GM06990 (cell line): ENCODE measurements at regions not wholly inside any gene's neighbourhood (a gene's known extent, or its start where the extent isn't known, plus 50 kb on each side); places are given as distances from the start of the nearest gene placed in this dataset.

Source experiments
- DNase-seq: peaks from one replicate; pipeline ENCODE4 v3.0.0-alpha.2; 2011; ENCODE audit not compliant: insufficient read length; ENCODE audit errors: extremely low read depth
- H3K27me3 ChIP-seq: replicated peaks from 2 replicates; pipeline ENCODE4 v1.6.0; 2011; ENCODE audit warnings: low read length; ENCODE audit not compliant: control insufficient read depth, insufficient read depth
- H3K36me3 ChIP-seq: 2 replicates; pipeline ENCODE4 v1.5.1; 2011; ENCODE audit warnings: low read length; ENCODE audit not compliant: control insufficient read depth, insufficient read depth
- H3K4me3 ChIP-seq: replicated peaks from 2 replicates; pipeline ENCODE4 v1.5.1; 2011; ENCODE audit warnings: low read depth, mild to moderate bottlenecking, control low read depth, low read length
- TF ChIP-seq, protein P1 (sequence below): IDR thresholded peaks from 2 replicates; pipeline ENCODE4 v1.5.1; 2011; ENCODE audit warnings: low read length, control low read depth, mild to moderate bottlenecking, inconsistent platforms; ENCODE audit not compliant: insufficient read depth, poor library complexity, severe bottlenecking

DNA sequence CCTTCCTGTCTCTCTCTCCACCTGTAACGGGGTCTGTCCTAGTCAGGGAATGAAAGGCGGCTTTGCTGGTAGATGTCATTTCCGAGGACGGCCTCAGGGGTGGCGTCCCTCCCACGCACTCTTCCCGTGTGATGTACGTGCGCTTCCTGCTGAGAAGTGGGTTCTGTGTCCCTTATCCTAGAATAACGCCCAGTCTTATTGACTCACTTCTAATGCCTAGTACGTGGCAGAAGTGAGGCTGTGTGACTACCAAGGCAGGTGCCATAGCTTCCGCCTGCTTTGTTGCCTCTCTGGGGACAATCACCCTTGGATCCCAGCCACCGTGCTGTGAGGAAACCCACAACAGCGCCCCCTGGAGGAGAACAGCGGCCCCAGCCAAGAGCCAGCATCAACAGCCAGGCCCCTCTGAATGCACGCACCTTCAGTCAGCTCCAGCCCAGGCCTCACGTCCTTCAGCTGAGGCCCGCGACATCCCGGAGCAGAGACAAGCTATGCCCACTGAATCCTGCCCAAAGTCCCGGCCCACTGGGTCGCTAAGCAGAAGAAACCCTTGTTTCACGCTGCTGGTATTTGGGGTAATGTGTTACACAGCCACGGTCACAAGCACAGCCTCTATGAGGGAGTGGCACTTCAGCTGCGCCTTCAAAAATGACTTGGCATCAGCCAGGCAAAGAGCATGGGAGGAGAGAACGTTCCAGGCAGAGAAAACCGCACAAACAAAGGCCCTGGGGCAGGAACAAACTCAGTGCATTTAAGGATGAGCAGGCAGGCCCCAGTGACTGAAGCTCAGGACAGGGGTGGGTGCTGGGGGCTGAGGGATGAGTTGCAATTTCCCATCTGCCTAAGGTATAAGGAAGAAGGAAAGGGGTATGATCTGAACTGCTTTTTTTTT is 224.2 kb downstream of the NFATC2 start:
- H3K36me3 ChIP-seq, result no peaks in the 10 kb centered on the region
- no peak overlapping the region for H3K4me3 ChIP-seq
- no peak for DNase-seq
- TF ChIP-seq, protein P1, sequence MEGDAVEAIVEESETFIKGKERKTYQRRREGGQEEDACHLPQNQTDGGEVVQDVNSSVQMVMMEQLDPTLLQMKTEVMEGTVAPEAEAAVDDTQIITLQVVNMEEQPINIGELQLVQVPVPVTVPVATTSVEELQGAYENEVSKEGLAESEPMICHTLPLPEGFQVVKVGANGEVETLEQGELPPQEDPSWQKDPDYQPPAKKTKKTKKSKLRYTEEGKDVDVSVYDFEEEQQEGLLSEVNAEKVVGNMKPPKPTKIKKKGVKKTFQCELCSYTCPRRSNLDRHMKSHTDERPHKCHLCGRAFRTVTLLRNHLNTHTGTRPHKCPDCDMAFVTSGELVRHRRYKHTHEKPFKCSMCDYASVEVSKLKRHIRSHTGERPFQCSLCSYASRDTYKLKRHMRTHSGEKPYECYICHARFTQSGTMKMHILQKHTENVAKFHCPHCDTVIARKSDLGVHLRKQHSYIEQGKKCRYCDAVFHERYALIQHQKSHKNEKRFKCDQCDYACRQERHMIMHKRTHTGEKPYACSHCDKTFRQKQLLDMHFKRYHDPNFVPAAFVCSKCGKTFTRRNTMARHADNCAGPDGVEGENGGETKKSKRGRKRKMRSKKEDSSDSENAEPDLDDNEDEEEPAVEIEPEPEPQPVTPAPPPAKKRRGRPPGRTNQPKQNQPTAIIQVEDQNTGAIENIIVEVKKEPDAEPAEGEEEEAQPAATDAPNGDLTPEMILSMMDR, result peak; percentile 55
- H3K27me3 ChIP-seq, result peaks cover 1% of the 10 kb centered on the region; the same call in 1 of the 2 replicates

DNA sequence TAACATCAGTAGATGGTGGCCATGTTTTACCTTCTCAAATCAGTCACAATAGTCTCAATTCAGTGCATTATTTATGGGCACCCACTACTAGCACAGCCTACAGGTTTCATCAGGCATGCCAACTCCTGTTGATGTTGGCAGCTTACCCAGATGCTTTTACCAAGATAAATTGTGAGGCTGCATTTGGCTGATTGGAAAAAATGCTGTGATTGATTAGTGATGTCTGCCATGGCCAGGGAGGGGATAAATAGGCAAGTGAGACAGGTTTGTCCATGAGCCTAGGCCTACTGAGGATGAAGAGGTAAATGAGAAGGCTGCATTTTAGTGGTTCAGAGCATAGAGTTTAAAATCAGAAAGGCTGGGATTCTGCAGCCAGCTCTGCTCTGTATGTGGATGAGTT is 227.1 kb downstream of the NFATC2 start:
- TF ChIP-seq, protein P1, result no peak
- DNase-seq, result no peak
- no peak overlapping the region for H3K4me3 ChIP-seq

DNA sequence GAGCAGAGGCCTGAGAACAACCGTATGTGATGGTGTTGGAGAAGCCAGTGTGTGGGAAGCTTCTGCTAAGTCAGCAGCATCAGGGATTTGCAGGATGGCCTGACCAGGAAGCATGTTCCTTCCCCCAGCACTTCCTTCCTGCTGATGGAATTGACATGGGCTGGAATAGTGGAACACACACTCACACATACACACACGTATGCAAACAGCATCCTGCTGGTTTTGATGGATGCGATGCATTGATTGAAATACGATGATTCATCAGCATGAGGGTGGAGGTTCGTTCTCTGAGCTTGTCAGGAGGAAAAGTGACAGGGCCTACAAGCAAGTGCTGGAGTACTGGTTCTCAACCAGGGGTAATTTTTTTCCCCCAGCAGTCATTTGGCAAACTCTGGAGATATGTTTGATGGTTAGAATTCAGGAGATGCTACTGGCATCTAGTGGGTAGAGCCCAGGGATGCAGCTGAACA is 229.1 kb downstream of the NFATC2 start:
- no peaks in the 10 kb centered on the region for H3K36me3 ChIP-seq
- TF ChIP-seq, protein P1, result no peak
- DNase-seq, result no peak
- peaks cover 4% of the 10 kb centered on the region; the same call in 1 of the 2 replicates for H3K27me3 ChIP-seq
- H3K4me3 ChIP-seq, result no peak overlapping the region

More for the DNA sequence above, 227.1 kb downstream of the NFATC2 start:
- Histone ChIP-seq H3K27me3 (peaks cover 2% of the 10 kb centered on the region; the same call in 1 of the 2 replicates), H3K36me3 (no peaks in the 10 kb centered on the region)

DNA sequence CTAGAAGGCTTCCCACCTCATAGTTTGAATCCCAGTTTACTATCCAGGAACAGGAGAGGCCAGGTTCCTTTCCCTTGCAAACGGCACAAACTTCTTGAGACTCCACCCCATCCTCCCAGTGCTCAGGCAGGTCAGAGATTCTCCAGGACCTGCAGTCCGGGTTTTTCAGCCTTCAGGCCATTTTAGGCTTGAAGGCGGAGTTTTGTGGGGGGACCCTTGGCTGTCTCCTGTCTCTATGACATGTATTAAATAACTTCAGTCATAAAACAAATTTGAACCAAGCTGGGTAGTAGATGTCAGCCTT is 230.1 kb downstream of the NFATC2 start:
- TF ChIP-seq, protein P1, result no peak
- Histone ChIP-seq H3K4me3 (no peak overlapping the region), H3K27me3 (peaks cover 4% of the 10 kb centered on the region; the same call in 1 of the 2 replicates), H3K36me3 (no peaks in the 10 kb centered on the region)
- no peak for DNase-seq

DNA sequence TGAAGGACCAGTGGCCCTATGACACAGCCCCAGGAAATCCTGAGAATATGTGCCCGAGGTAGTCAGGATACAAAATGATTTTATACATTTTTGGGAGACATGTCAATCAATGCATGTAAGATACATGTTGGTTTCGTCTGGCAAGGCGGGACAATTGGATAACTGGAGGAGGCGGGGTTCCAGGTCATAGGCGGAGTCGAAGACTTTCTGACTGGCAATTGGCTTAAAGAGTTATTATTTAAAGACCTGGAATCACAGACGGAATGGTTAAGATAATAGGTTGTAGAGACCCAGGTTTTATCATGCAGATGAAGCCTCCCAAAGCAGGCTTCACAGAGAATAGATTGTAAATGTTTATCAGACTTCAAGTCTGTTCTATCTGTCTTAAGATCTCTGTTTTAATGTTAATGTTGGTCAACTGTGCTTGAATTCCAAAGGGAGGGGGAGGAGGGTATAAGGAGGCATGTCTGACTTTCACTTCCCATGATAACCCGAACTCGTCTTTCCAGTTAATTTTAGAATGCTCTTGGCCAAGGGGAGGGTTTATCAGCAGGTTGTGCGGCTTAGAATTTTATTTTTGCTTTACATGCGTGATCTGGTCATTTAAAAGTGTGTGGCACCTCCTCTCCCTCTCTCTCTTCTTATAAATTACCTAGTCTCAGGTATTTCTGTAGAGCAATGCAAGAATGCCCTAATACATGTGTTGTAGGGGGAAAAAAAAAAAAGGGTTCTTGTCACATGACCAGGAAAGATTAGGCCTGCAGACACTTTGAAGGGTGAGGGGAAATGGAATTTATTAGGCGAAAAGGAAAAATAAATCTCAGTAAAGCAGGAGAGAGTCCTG is 230.7 kb downstream of the NFATC2 start:
- no peak for DNase-seq
- no peak overlapping the region for H3K4me3 ChIP-seq
- no peaks in the 10 kb centered on the region for H3K36me3 ChIP-seq
- TF ChIP-seq, protein P1, result no peak
- H3K27me3 ChIP-seq, result peaks cover 4% of the 10 kb centered on the region; the same call in 1 of the 2 replicates
